ENCODE measurements at regions not wholly inside any gene's neighbourhood (a gene's known extent, or its start where the extent isn't known, plus 50 kb on each side); places are given as distances from the start of the nearest gene placed in this dataset.

- TF ChIP-seq CTCF (IDR thresholded peaks at IDR 0.05; ENCODE audit: low read depth, low read length) (no peak), EZH2phosphoT487 (IDR thresholded peaks at IDR 0.05; ENCODE audit: low read depth) (no peak)
These were observed 187.6 kb upstream of the S1PR3 start for GRCh38 chr9:88803546-88804253.
